Fibroblast of lung (primary cell): ENCODE measurements at regions not wholly inside any gene's neighbourhood (a gene's known extent, or its start where the extent isn't known, plus 50 kb on each side); places are given as distances from the start of the nearest gene placed in this dataset.

Source experiments
- DNase-seq, 2 donors: peaks; one replicate each; pipeline versions ENCODE4 v3.0.0 to v3.0.0-alpha.2; 2010; ENCODE audit warnings: low read depth in 2 of 2
- H2AFZ ChIP-seq: 2 replicates; pipeline ENCODE4 v1.5.1; 2012; ENCODE audit warnings: low read length, control low read depth, inconsistent platforms
- H3K27ac ChIP-seq: 2 replicates; pipeline ENCODE4 v1.5.1; 2011; ENCODE audit warnings: low read length, control low read depth; ENCODE audit not compliant: insufficient read depth
- H3K27me3 ChIP-seq: 2 replicates; pipeline ENCODE4 v1.5.1; 2011; ENCODE audit warnings: mild to moderate bottlenecking, low read length; ENCODE audit not compliant: control insufficient read depth, insufficient read depth
- H3K36me3 ChIP-seq: 2 replicates; pipeline ENCODE4 v1.5.1; 2011; ENCODE audit warnings: low read length; ENCODE audit not compliant: control insufficient read depth, insufficient read depth
- H3K4me1 ChIP-seq: 2 replicates; pipeline ENCODE4 v1.5.1; 2011; ENCODE audit warnings: low read length; ENCODE audit not compliant: control insufficient read depth, insufficient read depth; ENCODE audit errors: extremely low read depth
- H3K4me2 ChIP-seq: 2 replicates; pipeline ENCODE4 v1.5.1; 2011; ENCODE audit warnings: low read length, control low read depth; ENCODE audit not compliant: insufficient read depth; ENCODE audit errors: extremely low read depth
- H3K4me3 ChIP-seq, 4 experiments: fragments of 200-600 bp in 1 of 4; sonication (generic) in 1 of 4; replicated peaks in 1 of 4; 2 replicates each; pipeline ENCODE4 v1.5.1; 2011 to 2016; ENCODE audit warnings: low read length in 4 of 4, low read depth in 3 of 4, mild to moderate bottlenecking in 3 of 4, control low read depth in 2 of 4, inconsistent platforms in 1 of 4, mixed read lengths in 1 of 4; ENCODE audit not compliant: insufficient read depth in 1 of 4; ENCODE audit errors: control extremely low read depth in 1 of 4
- H3K79me2 ChIP-seq: 2 replicates; pipeline ENCODE4 v1.5.1; 2012; ENCODE audit warnings: mild to moderate bottlenecking, low read length, inconsistent platforms; ENCODE audit not compliant: control insufficient read depth, insufficient read depth
- H3K9ac ChIP-seq: 2 replicates; pipeline ENCODE4 v1.5.1; 2011; ENCODE audit warnings: mild to moderate bottlenecking, low read length, control low read depth; ENCODE audit not compliant: insufficient read depth
- H3K9me3 ChIP-seq: 2 replicates; pipeline ENCODE4 v1.5.1; 2012; ENCODE audit warnings: low read depth, low read length; ENCODE audit not compliant: control insufficient read depth, insufficient read depth
- H4K20me1 ChIP-seq: 2 replicates; pipeline ENCODE4 v1.5.1; 2011; ENCODE audit warnings: low read length; ENCODE audit not compliant: control insufficient read depth, insufficient read depth; ENCODE audit errors: extremely low read depth
- EZH2 ChIP-seq: IDR thresholded peaks from 2 replicates; pipeline ENCODE4 v1.5.1; 2012; ENCODE audit warnings: low read length, control low read depth, mild to moderate bottlenecking; ENCODE audit errors: missing control alignments
- TF ChIP-seq, protein P1 (sequence below), 2 donors: IDR thresholded peaks in 1 of 2; conservative IDR thresholded peaks in 1 of 2; 1 replicate in 1 of 2; 2 replicates in 1 of 2; pipeline ENCODE4 v1.5.1; 2011 to 2012; ENCODE audit warnings: low read length in 2 of 2, control low read depth in 1 of 2, inconsistent platforms in 1 of 2, low read depth in 1 of 2, mild to moderate bottlenecking in 1 of 2

DNA sequence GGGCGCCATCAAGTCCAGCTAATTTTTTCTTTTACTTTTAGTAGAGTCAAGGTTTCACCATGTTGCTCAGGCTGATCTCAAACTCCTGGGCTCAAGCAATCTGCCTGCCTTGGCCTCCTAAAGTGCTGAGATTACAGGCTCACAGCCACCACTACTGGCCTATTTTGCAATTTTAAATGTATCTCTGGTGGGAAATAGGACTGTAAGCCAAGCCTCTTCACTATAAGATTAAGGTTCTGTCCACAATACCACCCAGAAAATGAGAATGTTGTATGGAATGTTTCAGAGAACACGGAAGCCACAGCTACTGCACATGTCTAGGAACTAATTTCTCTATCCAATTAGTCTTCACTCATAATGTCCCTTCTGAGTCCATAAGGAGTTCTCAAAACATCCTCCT, 607.3 kb downstream of the PRELID2 start:
- Histone ChIP-seq H3K79me2 (no peaks in the 10 kb centered on the region), H3K27me3 (no peaks in the 10 kb centered on the region), H3K4me3 (no peak overlapping the region), H3K9ac (no peak overlapping the region), H3K36me3 (no peaks in the 10 kb centered on the region), H3K4me1 (no peaks in the 10 kb centered on the region), H3K4me2 (no peak overlapping the region), H4K20me1 (no peaks in the 10 kb centered on the region), H2AFZ (no peak overlapping the region), H3K9me3 (no peaks in the 10 kb centered on the region), H3K27ac (no peak overlapping the region)
- TF ChIP-seq, protein P1, sequence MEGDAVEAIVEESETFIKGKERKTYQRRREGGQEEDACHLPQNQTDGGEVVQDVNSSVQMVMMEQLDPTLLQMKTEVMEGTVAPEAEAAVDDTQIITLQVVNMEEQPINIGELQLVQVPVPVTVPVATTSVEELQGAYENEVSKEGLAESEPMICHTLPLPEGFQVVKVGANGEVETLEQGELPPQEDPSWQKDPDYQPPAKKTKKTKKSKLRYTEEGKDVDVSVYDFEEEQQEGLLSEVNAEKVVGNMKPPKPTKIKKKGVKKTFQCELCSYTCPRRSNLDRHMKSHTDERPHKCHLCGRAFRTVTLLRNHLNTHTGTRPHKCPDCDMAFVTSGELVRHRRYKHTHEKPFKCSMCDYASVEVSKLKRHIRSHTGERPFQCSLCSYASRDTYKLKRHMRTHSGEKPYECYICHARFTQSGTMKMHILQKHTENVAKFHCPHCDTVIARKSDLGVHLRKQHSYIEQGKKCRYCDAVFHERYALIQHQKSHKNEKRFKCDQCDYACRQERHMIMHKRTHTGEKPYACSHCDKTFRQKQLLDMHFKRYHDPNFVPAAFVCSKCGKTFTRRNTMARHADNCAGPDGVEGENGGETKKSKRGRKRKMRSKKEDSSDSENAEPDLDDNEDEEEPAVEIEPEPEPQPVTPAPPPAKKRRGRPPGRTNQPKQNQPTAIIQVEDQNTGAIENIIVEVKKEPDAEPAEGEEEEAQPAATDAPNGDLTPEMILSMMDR (conservative IDR thresholded peaks at IDR 0.05 in 1 of 2, IDR thresholded peaks at IDR 0.05 in 1 of 2; ENCODE audit: low read depth in 1 of 2, low read length in 2 of 2): no peak
- no peak for TF ChIP-seq EZH2
- no peak for DNase-seq

GRCh38 chr5:145226726-145227125, 608.4 kb downstream of the PRELID2 start:
- H2AFZ ChIP-seq: no peak overlapping the region
- H3K4me3 ChIP-seq: no peak overlapping the region
- H3K4me1 ChIP-seq: no peaks in the 10 kb centered on the region
- no peaks in the 10 kb centered on the region for H3K79me2 ChIP-seq
- TF ChIP-seq EZH2: no peak
- TF ChIP-seq, protein P1 (conservative IDR thresholded peaks at IDR 0.05 in 1 of 2, IDR thresholded peaks at IDR 0.05 in 1 of 2; ENCODE audit: low read depth in 1 of 2, low read length in 2 of 2): no peak
- no peaks in the 10 kb centered on the region for H4K20me1 ChIP-seq
- no peaks in the 10 kb centered on the region for H3K27me3 ChIP-seq
- H3K9me3 ChIP-seq: no peaks in the 10 kb centered on the region
- H3K9ac ChIP-seq: no peak overlapping the region
- DNase-seq: no peak
- no peak overlapping the region for H3K27ac ChIP-seq
- no peaks in the 10 kb centered on the region for H3K36me3 ChIP-seq
- no peak overlapping the region for H3K4me2 ChIP-seq

GRCh38 chr5:145225529-145225928, 609.6 kb downstream of the PRELID2 start:
- no peaks in the 10 kb centered on the region for H3K36me3 ChIP-seq
- no peaks in the 10 kb centered on the region for H4K20me1 ChIP-seq
- no peak overlapping the region for H2AFZ ChIP-seq
- H3K27ac ChIP-seq: no peak overlapping the region
- no peaks in the 10 kb centered on the region for H3K27me3 ChIP-seq
- DNase-seq: no peak
- H3K79me2 ChIP-seq: no peaks in the 10 kb centered on the region
- no peak overlapping the region for H3K4me3 ChIP-seq
- no peak overlapping the region for H3K4me2 ChIP-seq
- no peaks in the 10 kb centered on the region for H3K4me1 ChIP-seq
- H3K9me3 ChIP-seq: no peaks in the 10 kb centered on the region
- no peak overlapping the region for H3K9ac ChIP-seq
- TF ChIP-seq EZH2: no peak
- TF ChIP-seq, protein P1 (conservative IDR thresholded peaks at IDR 0.05 in 1 of 2, IDR thresholded peaks at IDR 0.05 in 1 of 2; ENCODE audit: low read depth in 1 of 2, low read length in 2 of 2): no peak
